ENCODE measurements at regions not wholly inside any gene's neighbourhood (a gene's known extent, or its start where the extent isn't known, plus 50 kb on each side); places are given as distances from the start of the nearest gene placed in this dataset.

DNA sequence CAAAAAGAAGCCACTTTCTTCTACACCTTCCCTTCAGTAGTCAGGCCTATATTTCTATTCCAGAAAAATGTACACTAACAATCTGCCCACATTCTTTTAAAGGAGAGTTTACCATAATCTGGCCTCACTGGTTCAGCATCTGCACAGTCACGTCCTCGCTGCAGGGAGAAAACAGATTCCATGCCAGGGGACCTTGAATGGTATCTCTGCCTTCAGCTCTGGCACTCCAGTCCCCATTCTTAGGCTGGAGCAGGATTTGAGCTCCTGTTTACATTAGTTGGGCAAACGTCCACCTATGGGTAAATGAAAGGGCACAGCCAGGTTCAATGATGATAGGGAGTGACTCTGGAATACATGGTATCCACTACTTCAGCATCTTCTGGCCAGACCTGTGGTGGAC lies 371.0 kb upstream of the MTPN start:
- H2AFZ ChIP-seq (replicated peaks; ENCODE audit: low read length, poor library complexity): no peak overlapping the region
- no peak overlapping the region for H2BK15ac ChIP-seq (ENCODE audit: low read depth, low read length)
- no peaks in the 10 kb centered on the region for H3K4me1 ChIP-seq (ENCODE audit: control insufficient read depth, insufficient read depth, low read length)
- H3K27ac ChIP-seq (ENCODE audit: insufficient read depth, low read length): no peak overlapping the region
- no peaks in the 10 kb centered on the region for H3K36me3 ChIP-seq (ENCODE audit: control insufficient read depth, insufficient read depth, low read length)
- CTCF ChIA-PET: no interaction called here
- H3K18ac ChIP-seq (ENCODE audit: low read depth, low read length): no peak overlapping the region
- no peak overlapping the region for H4K8ac ChIP-seq (ENCODE audit: low read depth in 2 of 2, low read length in 2 of 2)
- intact Hi-C loops (cut with micrococcal nuclease): no loop called here
- H4K5ac ChIP-seq (ENCODE audit: low read depth, low read length): no peak overlapping the region
- no peak overlapping the region for H2BK5ac ChIP-seq (ENCODE audit: low read depth, low read length, poor library complexity, severe bottlenecking)
- no peak overlapping the region for H3K23ac ChIP-seq (ENCODE audit: low read depth, low read length)
- H2AK5ac ChIP-seq (ENCODE audit: low read depth, low read length): no peak overlapping the region
- no peaks in the 10 kb centered on the region for H4K20me1 ChIP-seq (ENCODE audit: insufficient read depth, low read length)
- H3K9me1 ChIP-seq (ENCODE audit: insufficient read depth, low read length): no peaks in the 10 kb centered on the region
- H3K27me3 ChIP-seq (ENCODE audit: control insufficient read depth, insufficient read depth, low read length): no peaks in the 10 kb centered on the region
- H3K4me2 ChIP-seq (ENCODE audit: low read depth, low read length): no peak overlapping the region
- POLR2A ChIA-PET (ENCODE audit: unreplicated experiment): no interaction called here
- DNase-seq (no peak), ATAC-seq (ENCODE audit: low read depth) (no peak)
- no peak overlapping the region for H2BK120ac ChIP-seq (ENCODE audit: low read depth, low read length)
- H2BK20ac ChIP-seq (ENCODE audit: low read depth, low read length): no peak overlapping the region
- H4K91ac ChIP-seq (ENCODE audit: insufficient read depth, low read depth, low read length): no peak overlapping the region
- dilution Hi-C loops (cut with HindIII; ENCODE audit: low sequenced_read_pairs, unreplicated experiment): no loop called here
- no peaks in the 10 kb centered on the region for H3K79me1 ChIP-seq (ENCODE audit: low read depth in 1 of 2, low read length in 2 of 2)
- H3K14ac ChIP-seq (replicated peaks; ENCODE audit: low read depth, low read length): no peak overlapping the region
- H3K9ac ChIP-seq (ENCODE audit: low read depth, low read length): no peak overlapping the region
- 0% methylated on average over 1 of the region's 3 CpGs; no CpG with 5 or more reads in 1 of the 2 experiments for WGBS, 2 experiments (ENCODE audit: extremely low coverage in 2 of 2, insufficient read length in 1 of 2)
- no peak overlapping the region for H2AK9ac ChIP-seq (replicated peaks; ENCODE audit: low read depth, low read length, poor library complexity)
- no peak overlapping the region for H3K56ac ChIP-seq (ENCODE audit: extremely low read depth, insufficient read depth, low read length)
- no peak for TF ChIP-seq NFE2L2 (IDR thresholded peaks at IDR 0.05; ENCODE audit: low read depth, low read length)
- no peak for TF ChIP-seq MAZ (IDR thresholded peaks at IDR 0.05; ENCODE audit: borderline replicate concordance, low read depth, low read length)
- no peak for TF ChIP-seq SMC3 (IDR thresholded peaks at IDR 0.05; ENCODE audit: low read depth, low read length)
- TF ChIP-seq USF2 (IDR thresholded peaks at IDR 0.05; ENCODE audit: low read depth, low read length): no peak
- TF ChIP-seq MAFK (IDR thresholded peaks at IDR 0.05; ENCODE audit: low read depth, low read length): no peak
- in situ Hi-C loops (cut with MboI; ENCODE audit: low sequenced_read_pairs): no loop called here
- H3K9me3 ChIP-seq (ENCODE audit: control insufficient read depth, insufficient read depth, low read length): no peaks in the 10 kb centered on the region
- BruUV-seq (replicated peaks): no TSS peak
- no peak overlapping the region for H3K4ac ChIP-seq (ENCODE audit: low read depth, low read length)
- no peak overlapping the region for H3K4me3 ChIP-seq (ENCODE audit: insufficient read depth, low read depth, low read length)
